ENCODE measurements at regions not wholly inside any gene's neighbourhood (a gene's known extent, or its start where the extent isn't known, plus 50 kb on each side); places are given as distances from the start of the nearest gene placed in this dataset.

GRCh38 chr3:167886690-167887089, 151.2 kb downstream of the SERPINI1 start:
- Histone ChIP-seq H3K27ac (ENCODE audit: low read length) (no peak overlapping the region), H3K27me3 (ENCODE audit: insufficient read depth, low read depth, low read length) (no peaks in the 10 kb centered on the region), H3K4me2 (ENCODE audit: low read length) (no peak overlapping the region), H3K79me2 (replicated peaks; ENCODE audit: insufficient read depth, low read length) (no peaks in the 10 kb centered on the region), H3K4me3 (ENCODE audit: low read length) (no peak overlapping the region), H4K20me1 (ENCODE audit: insufficient read depth) (no peaks in the 10 kb centered on the region), H3K9ac (ENCODE audit: low read length) (no peak overlapping the region), H3F3A (ENCODE audit: insufficient read depth, low read length, poor library complexity, severe bottlenecking) (no peaks in the 10 kb centered on the region), H3K9me2 (ENCODE audit: insufficient read depth, low read length) (no peaks in the 10 kb centered on the region), H3K9me3 (ENCODE audit: low read length) (no peaks in the 10 kb centered on the region), H3K36me3 (ENCODE audit: insufficient read depth, low read length) (no peaks in the 10 kb centered on the region), H2AFZ (ENCODE audit: low read depth, low read length) (no peak overlapping the region)
- no peak for TF ChIP-seq EP300 (conservative IDR thresholded peaks at IDR 0.05; ENCODE audit: poor library complexity, severe bottlenecking)
- TF ChIP-seq TAF1 (IDR thresholded peaks at IDR 0.05; ENCODE audit: low read depth), result no peak
- no peak for TF ChIP-seq MXI1 (conservative IDR thresholded peaks at IDR 0.05; ENCODE audit: poor library complexity, severe bottlenecking)
- TF ChIP-seq SMC3 (conservative IDR thresholded peaks at IDR 0.05; ENCODE audit: poor library complexity), result no peak
- TF ChIP-seq POLR2AphosphoS5 (IDR thresholded peaks at IDR 0.05), result no peak
- no peak for TF ChIP-seq REST (IDR thresholded peaks at IDR 0.05; ENCODE audit: borderline replicate concordance)
- no peak for TF ChIP-seq CTCF (IDR thresholded peaks at IDR 0.05; ENCODE audit: poor library complexity, severe bottlenecking)

GRCh38 chr3:167885277-167885676, 149.8 kb downstream of the SERPINI1 start:
- Histone ChIP-seq H3K79me2 (replicated peaks; ENCODE audit: insufficient read depth, low read length) (no peaks in the 10 kb centered on the region), H3K27ac (ENCODE audit: low read length) (no peak overlapping the region), H3K36me3 (ENCODE audit: insufficient read depth, low read length) (no peaks in the 10 kb centered on the region), H4K20me1 (ENCODE audit: insufficient read depth) (no peaks in the 10 kb centered on the region), H3K9ac (ENCODE audit: low read length) (no peak overlapping the region), H3K9me2 (ENCODE audit: insufficient read depth, low read length) (no peaks in the 10 kb centered on the region), H3K4me3 (ENCODE audit: low read length) (no peak overlapping the region), H3F3A (ENCODE audit: insufficient read depth, low read length, poor library complexity, severe bottlenecking) (no peaks in the 10 kb centered on the region), H3K27me3 (ENCODE audit: insufficient read depth, low read depth, low read length) (no peaks in the 10 kb centered on the region), H3K4me2 (ENCODE audit: low read length) (no peak overlapping the region), H2AFZ (ENCODE audit: low read depth, low read length) (no peak overlapping the region), H3K9me3 (ENCODE audit: low read length) (no peaks in the 10 kb centered on the region)
- TF ChIP-seq REST (IDR thresholded peaks at IDR 0.05; ENCODE audit: borderline replicate concordance) (no peak), MXI1 (conservative IDR thresholded peaks at IDR 0.05; ENCODE audit: poor library complexity, severe bottlenecking) (no peak), TAF1 (IDR thresholded peaks at IDR 0.05; ENCODE audit: low read depth) (no peak), POLR2AphosphoS5 (IDR thresholded peaks at IDR 0.05) (no peak), EZH2 (IDR thresholded peaks at IDR 0.05; ENCODE audit: borderline replicate concordance, insufficient read depth, low read length, poor library complexity, severe bottlenecking) (no peak), SMC3 (conservative IDR thresholded peaks at IDR 0.05; ENCODE audit: poor library complexity) (no peak), CTCF (IDR thresholded peaks at IDR 0.05; ENCODE audit: poor library complexity, severe bottlenecking) (no peak), RAD21 (conservative IDR thresholded peaks at IDR 0.05) (no peak), EP300 (conservative IDR thresholded peaks at IDR 0.05; ENCODE audit: poor library complexity, severe bottlenecking) (no peak)

Data from neural cell (in vitro differentiated cells).